GM12891 (cell line): ENCODE measurements at regions not wholly inside any gene's neighbourhood (a gene's known extent, or its start where the extent isn't known, plus 50 kb on each side); places are given as distances from the start of the nearest gene placed in this dataset.
"Not testable (repeated sequence)": the region's sequence is repeated elsewhere in the genome, so short reads cannot be mapped to it uniquely, and the experiment has no call there.

Experiments used
- DNase-seq: peaks from one replicate; pipeline ENCODE4 v3.0.0; 2011; ENCODE audit warnings: low spot score; ENCODE audit not compliant: insufficient read length
- FAIRE-seq: peaks from 2 replicates; lab custom pipeline; 2011; peaks lifted over from hg19 to GRCh38; lab: Jason Lieb, UNC
- PAX5 ChIP-seq: IDR thresholded peaks from 2 replicates; pipeline ENCODE4 v1.6.1; 2011; ENCODE audit warnings: low read length, moderate library complexity, mild to moderate bottlenecking; ENCODE audit not compliant: insufficient read depth, severe bottlenecking
- POLR2A ChIP-seq: IDR thresholded peaks from 2 replicates; pipeline ENCODE4 v1.6.1; 2011; ENCODE audit warnings: low read depth, low read length, control low read depth
- POLR2AphosphoS5 ChIP-seq: IDR thresholded peaks from 2 replicates; pipeline ENCODE4 v1.6.1; 2011; ENCODE audit warnings: low read depth, low read length, control low read depth
- POU2F2 ChIP-seq: IDR thresholded peaks from 2 replicates; pipeline ENCODE4 v1.6.1; 2011; ENCODE audit warnings: low read depth, mild to moderate bottlenecking, control low read depth, low read length, moderate library complexity
- SPI1 ChIP-seq: IDR thresholded peaks from 2 replicates; pipeline ENCODE4 v1.6.1; 2011; ENCODE audit warnings: low read depth, low read length, control low read depth
- TAF1 ChIP-seq: IDR thresholded peaks from 2 replicates; pipeline ENCODE4 v1.6.1; 2011; ENCODE audit warnings: low read depth, low read length, control low read depth

DNA sequence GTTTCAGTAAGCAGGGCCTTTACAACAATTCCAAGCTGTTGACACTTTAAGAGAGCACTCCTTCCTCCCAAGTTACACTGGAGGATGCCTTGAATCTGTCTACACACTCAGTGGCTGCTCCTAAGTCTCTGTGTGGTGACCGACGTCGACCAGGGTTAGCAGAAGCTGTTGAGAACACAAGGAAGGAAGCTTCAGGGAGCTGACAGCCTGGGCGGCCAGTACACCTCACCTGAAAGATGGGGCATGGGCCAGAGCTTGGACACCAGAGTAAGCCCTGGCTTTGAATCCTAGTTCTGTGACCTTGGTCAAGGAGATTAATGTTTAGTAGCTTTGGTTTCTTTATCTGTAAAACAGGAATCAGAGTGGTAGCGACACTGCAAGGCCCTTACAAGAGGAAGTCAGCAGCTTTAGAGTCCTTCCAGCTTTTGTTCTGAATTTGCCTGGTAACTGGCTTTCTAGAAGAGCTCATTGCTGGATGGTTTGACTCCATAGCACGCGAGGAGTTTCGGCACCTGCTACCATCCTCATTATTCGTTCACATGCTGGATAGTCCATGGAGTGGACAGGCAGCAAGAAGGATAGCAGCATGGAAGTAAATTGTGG lies 214.2 kb downstream of the FGF9 start:
- DNase-seq (no peak), FAIRE-seq (no peak)
- TF ChIP-seq PAX5: no peak
- no peak for TF ChIP-seq POLR2AphosphoS5
- TF ChIP-seq POU2F2: no peak
- TF ChIP-seq SPI1: no peak
- no peak for TF ChIP-seq TAF1
- TF ChIP-seq POLR2A: no peak

DNA sequence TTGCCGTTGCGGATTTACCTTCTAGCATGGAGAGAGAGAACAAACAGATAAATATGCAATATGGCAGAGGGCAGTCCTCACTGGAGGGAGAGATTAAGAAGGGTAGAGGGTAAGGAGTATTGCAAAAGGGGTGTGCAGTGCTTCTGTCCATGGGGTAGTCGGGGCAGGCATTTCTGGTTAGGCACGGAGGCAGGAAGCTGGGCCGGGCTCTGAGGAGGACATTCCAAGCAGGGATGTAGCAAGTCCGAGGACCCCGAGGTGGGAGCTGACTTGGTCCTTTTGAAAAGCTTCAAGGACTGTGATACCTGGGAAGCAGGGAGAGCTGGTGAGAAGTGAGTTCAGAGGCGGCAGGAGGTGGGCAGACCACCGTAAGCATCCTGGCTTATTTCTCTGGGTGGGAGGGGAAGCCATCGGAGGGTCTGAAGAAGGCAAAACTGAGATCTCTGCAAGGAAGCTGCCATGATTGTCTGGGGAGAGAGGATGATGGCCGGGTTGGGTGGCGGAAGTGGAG lies 214.9 kb downstream of the FGF9 start:
- TF ChIP-seq POU2F2: no peak
- no peak for TF ChIP-seq POLR2A
- no peak for TF ChIP-seq PAX5
- TF ChIP-seq POLR2AphosphoS5: no peak
- no peak for TF ChIP-seq TAF1
- TF ChIP-seq SPI1: no peak
- FAIRE-seq: no peak

DNA sequence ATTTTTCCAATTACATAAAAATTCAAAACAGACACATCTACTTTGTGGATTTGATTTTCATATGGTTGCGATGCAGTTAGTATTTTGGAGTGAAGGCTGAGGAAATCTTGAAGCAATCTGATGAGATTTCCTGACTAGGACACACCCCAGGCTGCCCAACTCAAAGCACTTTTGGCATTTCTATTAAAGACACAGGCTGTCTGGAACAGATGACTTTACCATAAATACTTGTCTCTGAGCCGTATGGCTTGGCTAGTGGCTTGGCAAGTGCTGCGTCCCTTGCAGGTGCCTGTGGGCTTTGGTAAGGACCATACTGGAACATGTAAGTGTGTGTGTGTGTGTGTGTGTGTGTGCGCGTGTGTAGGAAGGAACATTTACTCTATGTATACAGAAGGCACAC lies 218.8 kb downstream of the FGF9 start:
- FAIRE-seq: no peak
- TF ChIP-seq TAF1 (no peak), POLR2AphosphoS5 (no peak), PAX5 (no peak), SPI1 (no peak), POLR2A (no peak), POU2F2 (no peak)
- DNase-seq: no peak

More for the DNA sequence above, 214.9 kb downstream of the FGF9 start:
- no peak for DNase-seq

DNA sequence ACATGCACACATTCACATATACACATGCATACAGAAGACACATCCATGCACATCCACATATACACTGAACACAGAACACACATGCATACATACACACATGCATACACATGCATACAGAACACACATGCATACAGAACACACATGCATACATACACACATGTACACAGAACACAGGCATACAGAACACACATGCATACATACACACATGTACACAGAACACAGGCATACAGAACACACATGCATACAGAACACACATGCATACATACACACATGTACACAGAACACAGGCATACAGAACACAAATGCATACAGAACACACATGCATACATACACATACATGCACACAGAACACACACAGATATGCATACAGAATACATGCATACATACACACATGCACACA lies 219.3 kb downstream of the FGF9 start:
- not testable (repeated sequence) for DNase-seq
- FAIRE-seq: peak; percentile 84

DNA sequence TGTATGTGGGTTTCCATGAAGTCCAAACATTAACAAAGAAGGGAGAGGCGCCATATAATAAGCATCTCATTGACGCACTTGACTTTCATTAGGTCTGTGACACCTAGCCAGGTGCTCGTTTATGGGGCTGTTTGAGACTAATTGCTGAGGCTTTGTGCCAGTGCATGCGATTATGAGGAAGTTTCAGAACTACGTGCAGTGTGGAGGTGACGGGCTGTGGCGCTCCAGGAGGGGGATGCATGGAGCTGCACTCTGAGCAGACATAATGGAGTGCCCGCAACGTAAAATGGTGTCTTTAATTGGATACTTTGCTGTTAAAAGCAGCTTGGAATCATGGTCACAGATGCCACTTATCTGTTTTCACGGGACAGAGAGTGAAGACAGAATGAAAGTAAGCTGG lies 223.2 kb downstream of the FGF9 start:
- no peak for TF ChIP-seq TAF1
- TF ChIP-seq SPI1: no peak
- TF ChIP-seq POLR2A: no peak
- no peak for TF ChIP-seq POU2F2
- no peak for TF ChIP-seq PAX5
- FAIRE-seq: no peak
- DNase-seq: no peak

DNA sequence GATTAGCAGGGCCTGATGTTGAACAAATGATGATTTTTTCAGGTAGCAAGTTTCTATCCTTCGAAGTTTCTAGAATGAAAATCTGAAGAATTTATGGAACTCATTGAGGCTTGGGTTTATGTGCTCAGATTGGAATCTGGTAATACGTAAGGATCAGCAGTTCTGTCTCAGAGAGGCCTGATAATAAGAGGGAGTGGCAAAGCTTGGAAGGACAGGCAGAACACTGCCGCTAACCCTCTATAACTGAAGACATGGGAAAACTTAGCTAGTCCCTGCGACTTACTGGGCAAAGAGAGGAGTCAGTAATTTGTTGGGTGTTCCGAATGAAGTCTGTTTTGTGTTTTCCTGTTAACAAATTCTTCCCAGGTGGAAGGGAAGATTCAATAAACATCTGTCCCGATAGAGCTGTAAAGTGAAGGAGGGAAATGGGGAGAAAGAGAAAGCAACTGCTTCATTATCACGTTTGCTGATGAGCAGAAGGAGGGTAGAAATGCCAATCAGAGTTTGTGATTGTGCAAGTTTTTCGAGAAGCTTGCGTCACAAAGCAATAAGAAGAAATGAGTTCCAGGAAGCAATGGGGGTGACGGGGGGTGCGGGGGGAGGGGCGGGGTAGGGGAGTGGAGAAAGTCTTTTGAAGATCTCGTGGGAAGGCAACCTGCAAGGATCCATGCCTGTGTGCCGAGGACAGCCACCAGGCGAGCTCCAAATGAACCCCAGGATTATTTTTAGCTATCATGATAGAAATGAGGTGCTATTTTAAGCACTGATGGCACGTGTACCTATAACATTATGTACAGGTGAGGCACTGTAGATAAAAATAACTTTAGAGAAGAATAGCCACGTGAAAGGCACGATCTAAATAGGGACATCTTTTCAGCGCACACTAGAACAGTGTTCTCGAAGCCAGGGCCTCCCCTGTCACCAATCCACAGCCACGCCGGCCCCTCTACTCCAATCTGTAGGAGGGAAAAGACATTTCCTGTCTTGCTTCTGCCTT lies 224.1 kb downstream of the FGF9 start:
- FAIRE-seq (no peak), DNase-seq (no peak)
- TF ChIP-seq SPI1 (no peak), POLR2AphosphoS5 (no peak), TAF1 (no peak), POU2F2 (no peak), PAX5 (no peak), POLR2A (no peak)

DNA sequence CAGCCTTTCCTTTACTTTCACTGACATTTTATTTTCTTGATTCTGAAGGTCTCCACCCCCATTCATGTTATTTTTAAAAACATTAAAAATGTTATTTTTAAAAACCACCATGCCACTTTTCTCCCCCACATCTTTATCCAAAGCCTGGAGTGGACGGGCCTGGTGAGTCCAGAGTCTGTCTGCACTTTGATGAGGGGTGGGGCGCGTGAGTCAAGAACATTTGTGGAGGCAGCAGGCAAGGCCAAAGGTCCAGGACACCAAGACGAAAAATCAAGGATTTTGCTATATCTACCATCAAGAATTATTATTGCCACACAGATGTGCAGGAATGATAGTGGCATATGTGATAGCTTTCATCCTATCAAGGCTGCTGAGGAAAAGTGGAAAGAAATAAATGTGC lies 224.9 kb downstream of the FGF9 start:
- TF ChIP-seq TAF1 (no peak), PAX5 (no peak), POLR2A (no peak), POU2F2 (no peak)
- DNase-seq (no peak), FAIRE-seq (no peak)

DNA sequence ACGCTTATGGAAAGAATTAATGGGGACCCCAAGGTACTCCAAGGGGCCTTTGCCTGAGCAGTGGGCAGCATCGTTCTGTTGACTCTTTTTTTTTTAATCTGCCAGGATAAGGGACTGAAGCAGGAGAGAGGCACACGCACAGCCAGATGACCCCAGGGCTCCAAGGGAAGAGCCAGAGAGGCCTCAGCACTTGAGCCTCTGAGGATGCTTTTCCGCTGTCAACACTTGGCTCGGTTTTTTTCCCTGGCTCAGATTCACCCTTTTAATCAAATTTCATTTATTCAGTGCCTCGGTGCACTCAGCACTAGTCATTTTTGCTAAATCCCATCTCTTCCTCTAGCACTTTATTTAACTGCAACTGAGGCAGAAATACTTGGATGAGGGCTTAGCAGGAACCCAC lies 226.3 kb downstream of the FGF9 start:
- TF ChIP-seq POLR2A (no peak), POU2F2 (no peak), SPI1 (no peak), PAX5 (no peak), TAF1 (no peak), POLR2AphosphoS5 (no peak)
- FAIRE-seq (no peak), DNase-seq (no peak)

DNA sequence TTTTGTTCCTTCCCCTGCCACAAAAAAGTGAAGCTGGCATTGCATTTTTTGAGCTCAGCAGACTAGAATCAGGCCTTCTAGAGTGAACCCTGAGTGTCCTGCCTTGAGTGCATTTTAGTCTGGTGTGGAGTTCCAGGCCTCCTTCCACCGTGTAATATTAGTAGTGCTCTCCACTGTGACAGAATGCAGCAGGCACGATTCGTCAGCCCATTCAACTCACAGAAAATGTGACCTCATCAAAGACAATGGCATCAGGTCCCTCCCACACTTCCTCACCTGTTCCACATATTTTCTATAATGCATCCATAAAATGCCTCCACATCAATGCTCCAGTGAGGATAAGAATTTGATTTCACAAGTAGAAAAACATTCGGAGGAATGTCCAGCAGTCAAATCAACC lies 227.6 kb downstream of the FGF9 start:
- no peak for DNase-seq
- FAIRE-seq: no peak
- TF ChIP-seq POLR2A: no peak
- TF ChIP-seq TAF1: no peak
- TF ChIP-seq POU2F2: no peak
- no peak for TF ChIP-seq POLR2AphosphoS5
- no peak for TF ChIP-seq SPI1
- TF ChIP-seq PAX5: no peak

DNA sequence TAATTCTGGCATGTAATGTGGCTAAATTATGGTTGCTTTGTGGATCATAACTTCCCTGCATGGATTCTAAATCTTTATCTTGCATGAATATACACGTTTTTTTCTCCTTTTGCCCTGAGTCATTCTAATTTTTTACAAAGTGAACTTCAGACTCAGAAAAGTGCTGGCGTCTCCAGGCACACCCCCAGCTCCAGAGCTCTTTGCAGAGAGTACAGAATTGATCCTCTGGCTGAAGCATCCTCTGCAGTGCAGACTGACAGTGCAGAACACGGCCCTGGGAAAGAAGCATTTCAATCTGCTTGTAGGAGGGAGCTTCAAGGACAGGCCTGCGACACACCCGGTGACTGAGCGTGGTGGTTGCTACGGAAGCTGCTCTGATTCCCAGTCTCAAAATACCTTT lies 228.1 kb downstream of the FGF9 start:
- no peak for TF ChIP-seq TAF1
- no peak for DNase-seq
- FAIRE-seq: no peak

DNA sequence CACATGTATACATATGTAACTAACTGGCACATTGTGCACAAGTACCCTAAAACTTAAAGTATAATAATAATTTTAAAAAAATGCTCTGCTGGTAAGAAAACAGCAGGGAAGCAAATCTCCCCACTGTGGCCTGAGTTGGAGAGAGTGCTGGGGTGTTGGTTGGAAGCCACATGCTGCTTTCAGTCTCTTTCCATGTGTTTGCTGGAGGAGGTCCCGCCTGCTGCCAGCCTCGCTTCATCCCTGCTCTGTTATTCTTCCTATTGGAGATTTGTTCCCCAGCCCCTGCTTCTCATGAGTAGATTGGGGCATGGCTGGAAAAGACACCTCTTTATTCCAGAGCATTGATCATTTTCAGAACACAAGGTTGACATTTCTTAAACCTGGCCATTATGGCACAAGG lies 230.5 kb downstream of the FGF9 start:
- FAIRE-seq: no peak
- no peak for TF ChIP-seq SPI1
- TF ChIP-seq POLR2AphosphoS5: no peak
- no peak for TF ChIP-seq POU2F2
- no peak for TF ChIP-seq PAX5
- TF ChIP-seq TAF1: no peak
- no peak for TF ChIP-seq POLR2A
- DNase-seq: no peak
